Large intestine (tissue), 3 donors: ENCODE measurements at regions not wholly inside any gene's neighbourhood (a gene's known extent, or its start where the extent isn't known, plus 50 kb on each side); places are given as distances from the start of the nearest gene placed in this dataset.

ENCODE experiments used
- DNase-seq, 2 donors: peaks; one replicate each; pipeline versions ENCODE4 v3.0.0 to v3.0.0-alpha.2; 2013
- H3K27ac ChIP-seq: one replicate; pipeline ENCODE4 v1.5.1; 2013; ENCODE audit warnings: low read length
- H3K27me3 ChIP-seq: 2 replicates; pipeline ENCODE4 v1.6.1; 2013; ENCODE audit warnings: low read length; ENCODE audit not compliant: control insufficient read depth, insufficient read depth
- H3K36me3 ChIP-seq: 2 replicates; pipeline ENCODE4 v1.6.1; 2013; ENCODE audit warnings: low read length; ENCODE audit not compliant: control insufficient read depth, insufficient read depth
- H3K4me1 ChIP-seq: one replicate; pipeline ENCODE4 v1.6.1; 2013; ENCODE audit warnings: low read length; ENCODE audit not compliant: control insufficient read depth, insufficient read depth
- H3K4me3 ChIP-seq: one replicate; pipeline ENCODE4 v1.5.1; 2013; ENCODE audit warnings: low read length
- H3K9me3 ChIP-seq: one replicate; pipeline ENCODE4 v1.6.1; 2013; ENCODE audit warnings: mild to moderate bottlenecking, low read depth, low read length, moderate library complexity; ENCODE audit not compliant: control insufficient read depth
- WGBS: methylation state at CpG from one replicate; pipeline ENCODE4 v1.1.5; 2013; ENCODE audit warnings: low lambda C conversion rate; ENCODE audit not compliant: insufficient coverage; 5-methylcytosine and 5-hydroxymethylcytosine counted together

DNA sequence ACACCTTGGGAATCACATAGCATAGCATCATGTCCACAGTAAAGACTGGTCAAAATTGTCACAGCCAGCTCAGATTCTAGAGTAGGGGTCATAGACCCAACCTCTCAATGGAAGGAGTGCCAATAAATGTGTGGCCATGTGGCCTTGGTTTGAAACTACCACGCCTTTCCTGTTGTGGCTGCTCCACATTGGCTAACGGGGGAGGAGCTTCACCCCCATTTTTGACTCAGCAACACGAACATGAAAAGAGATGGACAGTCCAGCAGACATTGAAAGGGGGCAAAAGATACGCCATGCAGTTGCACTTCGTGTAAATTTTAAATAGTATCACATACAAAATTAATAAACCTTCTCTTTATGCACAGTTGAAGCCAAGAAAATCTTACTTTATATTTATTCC lies 78.4 kb upstream of the HIVEP3 start:
- Histone ChIP-seq H3K4me3 (no peak overlapping the region), H3K36me3 (no peaks in the 10 kb centered on the region), H3K27me3 (no peaks in the 10 kb centered on the region), H3K27ac (no peak overlapping the region), H3K4me1 (no peaks in the 10 kb centered on the region), H3K9me3 (no peaks in the 10 kb centered on the region)
- no peak for DNase-seq
- whole genome bisulfite sequencing, result no CpG with 5 or more reads among the region's 5 CpGs

DNA sequence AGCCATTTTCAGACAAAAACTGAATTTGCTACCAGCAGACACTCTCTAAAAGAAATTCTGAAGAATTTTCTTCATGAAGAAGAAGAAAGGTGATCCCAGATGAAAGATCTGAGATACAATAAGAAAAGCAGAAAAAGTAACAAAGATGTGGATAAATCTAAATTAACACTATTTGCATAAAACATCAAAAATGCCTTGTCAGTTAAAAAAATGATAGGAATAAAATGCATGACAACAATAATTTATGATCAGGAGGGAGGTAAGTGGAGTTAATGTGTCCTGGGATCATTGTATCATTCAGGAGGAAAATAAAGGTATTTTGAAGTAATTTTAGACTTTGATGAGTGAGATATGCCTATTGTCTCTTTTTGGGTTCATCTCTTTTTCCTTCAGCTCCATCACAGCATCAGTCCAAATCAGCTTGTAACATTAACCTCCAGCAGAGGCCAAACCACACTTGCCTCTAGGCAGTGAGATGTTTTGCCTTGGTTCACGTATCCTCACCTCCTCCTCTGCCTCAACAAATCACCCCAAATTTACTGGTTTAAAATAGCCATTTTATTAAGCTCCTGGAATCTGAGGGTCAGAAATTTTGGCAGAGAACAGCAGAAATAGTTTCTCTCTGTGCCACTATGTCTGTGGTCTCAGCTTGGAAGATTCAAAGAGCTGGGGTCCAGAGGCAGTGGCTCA lies 76.9 kb upstream of the HIVEP3 start:
- Histone ChIP-seq H3K27ac (no peak overlapping the region), H3K9me3 (no peaks in the 10 kb centered on the region), H3K36me3 (no peaks in the 10 kb centered on the region), H3K27me3 (no peaks in the 10 kb centered on the region), H3K4me1 (no peaks in the 10 kb centered on the region), H3K4me3 (no peak overlapping the region)
- DNase-seq, result no peak
- WGBS, result no CpG with 5 or more reads among the region's 1 CpG

DNA sequence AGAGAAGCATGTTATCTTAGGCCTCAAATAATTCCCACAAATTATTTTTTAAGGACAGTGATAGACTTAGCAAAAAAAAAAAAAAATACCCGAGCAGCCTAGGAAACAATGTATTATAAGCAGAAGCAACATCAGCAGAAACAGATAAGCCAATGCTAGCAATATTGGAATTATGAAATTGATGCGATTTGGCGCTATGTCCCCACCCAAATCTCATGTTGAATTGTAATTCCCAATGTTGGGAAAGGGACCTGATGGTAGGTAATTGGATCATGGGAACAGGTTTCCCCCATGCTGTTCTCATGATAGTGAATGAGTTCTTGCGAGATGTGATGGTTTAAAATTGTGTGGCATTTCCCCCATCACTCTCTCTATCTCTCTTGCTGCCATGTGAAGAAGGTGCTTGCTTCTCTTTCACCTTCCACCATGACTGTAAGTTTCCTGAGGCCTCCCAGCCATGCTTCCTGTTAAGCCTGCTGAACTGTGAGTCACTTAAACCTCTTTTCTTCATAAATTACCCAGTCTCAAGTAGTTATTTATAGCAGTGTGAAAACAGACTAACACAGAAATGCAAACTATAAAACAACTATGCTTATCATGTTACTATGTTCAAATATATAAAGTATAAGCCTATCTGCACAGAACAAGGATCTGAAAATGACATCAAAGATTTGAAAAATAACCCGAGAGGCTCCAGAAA lies 75.6 kb upstream of the HIVEP3 start:
- Histone ChIP-seq H3K27me3 (no peaks in the 10 kb centered on the region), H3K36me3 (no peaks in the 10 kb centered on the region), H3K9me3 (no peaks in the 10 kb centered on the region), H3K4me3 (no peak overlapping the region), H3K4me1 (no peaks in the 10 kb centered on the region), H3K27ac (no peak overlapping the region)
- 88% methylated on average over 1 of the region's 5 CpGs for WGBS
- DNase-seq, result no peak

DNA sequence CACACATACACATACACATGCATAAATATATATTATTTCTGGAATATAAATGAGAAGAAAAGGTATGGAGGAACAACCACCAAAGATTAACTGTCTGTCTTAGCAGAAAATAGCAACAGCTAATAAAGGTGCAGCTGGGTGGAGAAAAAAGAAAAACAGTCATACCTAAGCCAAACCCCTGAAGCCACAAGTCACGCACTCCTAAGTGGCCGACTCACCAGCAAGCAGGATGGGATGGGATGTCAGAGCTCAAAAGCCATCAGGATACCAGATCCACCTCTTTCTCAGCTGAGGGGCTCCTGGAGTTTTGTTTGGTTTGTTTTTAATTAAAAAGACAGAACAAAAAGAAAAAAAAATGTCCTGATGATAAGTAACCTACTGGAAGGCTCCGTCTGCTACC lies 64.7 kb upstream of the HIVEP3 start:
- H3K4me3 ChIP-seq, result no peak overlapping the region
- DNase-seq, result no peak
- no peak overlapping the region for H3K27ac ChIP-seq
- H3K27me3 ChIP-seq, result no peaks in the 10 kb centered on the region
- H3K9me3 ChIP-seq, result no peaks in the 10 kb centered on the region
- no peaks in the 10 kb centered on the region for H3K4me1 ChIP-seq
- no peaks in the 10 kb centered on the region for H3K36me3 ChIP-seq
- no CpG with 5 or more reads among the region's 3 CpGs for WGBS

DNA sequence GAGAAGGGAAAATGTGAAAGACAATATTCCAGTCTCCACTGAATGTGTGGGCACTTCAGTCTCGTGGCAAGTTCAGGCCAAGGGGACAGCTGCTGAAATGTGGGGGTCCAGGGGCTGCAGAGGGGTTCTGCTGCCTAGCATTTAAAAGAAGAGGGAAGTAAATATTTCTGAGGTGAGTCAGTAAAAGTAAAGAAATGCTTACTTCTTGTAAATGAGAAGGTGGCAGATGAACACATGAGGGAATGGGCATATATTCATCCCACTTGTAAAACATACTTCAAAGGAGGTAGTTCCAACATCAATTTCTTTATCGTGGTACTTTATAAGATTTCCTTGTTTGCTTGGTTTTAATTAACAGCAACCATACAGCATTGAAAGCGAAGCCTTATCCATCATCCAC lies 63.1 kb upstream of the HIVEP3 start:
- WGBS, result 60% methylated on average over 2 of the region's 3 CpGs
- Histone ChIP-seq H3K4me1 (no peaks in the 10 kb centered on the region), H3K27me3 (no peaks in the 10 kb centered on the region), H3K4me3 (no peak overlapping the region), H3K27ac (no peak overlapping the region), H3K9me3 (no peaks in the 10 kb centered on the region), H3K36me3 (no peaks in the 10 kb centered on the region)
- no peak for DNase-seq

DNA sequence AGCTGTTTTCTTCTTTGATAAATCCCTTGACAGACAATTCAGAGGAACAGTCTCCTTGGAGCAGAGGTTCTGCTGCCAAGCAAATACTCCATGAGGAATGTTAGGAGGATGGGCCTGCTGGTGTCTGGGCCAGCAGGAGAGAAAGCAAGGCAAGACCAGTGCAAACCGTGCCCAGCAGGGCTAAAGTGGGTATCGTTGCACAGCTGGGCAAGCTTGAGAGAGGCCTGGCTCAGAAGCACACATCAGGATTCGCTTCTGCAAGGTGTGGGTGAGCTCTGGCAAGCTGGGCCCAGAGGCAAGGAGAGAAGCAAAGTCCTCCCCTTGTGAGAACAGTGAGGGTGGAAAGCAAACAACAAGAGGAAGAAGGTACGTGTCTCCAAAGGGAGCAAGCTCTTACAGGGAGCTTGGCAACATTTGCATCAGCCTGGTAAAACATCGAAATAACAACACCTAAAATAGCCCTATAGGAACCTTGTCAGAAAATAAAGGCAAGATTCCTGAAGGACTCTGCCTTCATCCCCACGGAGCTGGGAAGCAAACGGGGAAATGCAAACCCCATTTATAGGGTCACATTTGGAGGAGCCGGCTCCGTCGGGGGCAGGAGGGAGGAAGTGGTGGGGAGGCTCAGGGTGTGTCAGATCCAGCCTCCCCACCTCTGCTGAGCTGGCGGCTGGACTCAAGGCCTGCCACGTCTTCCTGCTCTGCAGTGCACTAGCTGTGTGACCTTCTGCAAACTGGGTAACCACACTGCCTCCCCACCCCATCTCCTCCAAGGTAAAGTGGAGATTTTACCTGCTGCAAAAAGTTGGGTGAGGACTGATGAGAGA lies 62.3 kb upstream of the HIVEP3 start:
- Histone ChIP-seq H3K36me3 (no peaks in the 10 kb centered on the region), H3K27ac (no peak overlapping the region), H3K4me1 (no peaks in the 10 kb centered on the region), H3K27me3 (no peaks in the 10 kb centered on the region), H3K4me3 (no peak overlapping the region), H3K9me3 (no peaks in the 10 kb centered on the region)
- peak in 1 of 2 donors; percentile 4 for DNase-seq
- WGBS, result 17% methylated on average over 1 of the region's 12 CpGs

DNA sequence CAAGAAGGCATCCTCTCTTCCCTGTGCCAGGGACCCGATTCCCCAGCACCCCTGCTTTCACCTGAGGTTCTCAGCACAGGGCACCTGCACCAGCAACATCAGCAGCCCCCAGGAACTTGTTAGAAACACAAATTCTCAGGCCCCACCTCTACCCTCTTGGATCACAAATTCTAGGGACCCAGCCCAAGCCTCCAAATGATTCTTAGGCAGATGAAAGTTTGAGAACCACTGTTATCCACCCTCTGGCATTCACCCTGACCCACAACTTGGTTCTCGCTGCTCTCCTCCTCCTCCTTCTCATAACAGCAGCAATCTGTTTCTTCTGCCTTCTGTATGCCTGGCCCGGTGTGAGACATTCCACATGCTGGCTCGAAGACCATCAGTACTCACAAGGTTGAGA lies 60.3 kb upstream of the HIVEP3 start:
- H3K27ac ChIP-seq, result no peak overlapping the region
- WGBS, result no CpG with 5 or more reads among the region's 4 CpGs
- no peak for DNase-seq
- H3K9me3 ChIP-seq, result no peaks in the 10 kb centered on the region
- no peaks in the 10 kb centered on the region for H3K36me3 ChIP-seq
- H3K4me1 ChIP-seq, result no peaks in the 10 kb centered on the region
- no peaks in the 10 kb centered on the region for H3K27me3 ChIP-seq
- H3K4me3 ChIP-seq, result no peak overlapping the region

DNA sequence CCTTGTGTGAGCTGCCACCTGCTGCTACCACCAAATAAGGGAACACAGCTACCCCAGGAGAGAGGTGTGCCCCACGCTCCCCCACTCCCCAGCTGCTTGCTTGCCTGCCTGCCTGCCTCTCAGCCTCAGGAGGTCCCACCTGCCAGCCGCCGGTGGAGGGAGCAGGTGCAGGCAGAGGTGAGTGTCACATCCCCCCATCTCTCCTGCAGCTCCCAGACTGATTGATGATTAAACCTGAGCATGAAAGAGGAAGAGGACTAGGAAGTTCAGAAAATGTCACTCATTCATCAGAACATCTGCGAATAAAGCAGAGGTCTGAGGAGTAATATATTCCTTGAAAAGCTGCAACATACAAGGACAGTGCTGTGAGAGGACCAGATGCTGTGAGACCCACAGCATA lies 58.6 kb upstream of the HIVEP3 start:
- WGBS, result no CpG with 5 or more reads among the region's 4 CpGs
- H3K9me3 ChIP-seq, result no peaks in the 10 kb centered on the region
- no peak overlapping the region for H3K4me3 ChIP-seq
- H3K36me3 ChIP-seq, result no peaks in the 10 kb centered on the region
- no peaks in the 10 kb centered on the region for H3K27me3 ChIP-seq
- H3K4me1 ChIP-seq, result no peaks in the 10 kb centered on the region
- no peak overlapping the region for H3K27ac ChIP-seq
- peak in 1 of 2 donors; percentile 23 for DNase-seq

DNA sequence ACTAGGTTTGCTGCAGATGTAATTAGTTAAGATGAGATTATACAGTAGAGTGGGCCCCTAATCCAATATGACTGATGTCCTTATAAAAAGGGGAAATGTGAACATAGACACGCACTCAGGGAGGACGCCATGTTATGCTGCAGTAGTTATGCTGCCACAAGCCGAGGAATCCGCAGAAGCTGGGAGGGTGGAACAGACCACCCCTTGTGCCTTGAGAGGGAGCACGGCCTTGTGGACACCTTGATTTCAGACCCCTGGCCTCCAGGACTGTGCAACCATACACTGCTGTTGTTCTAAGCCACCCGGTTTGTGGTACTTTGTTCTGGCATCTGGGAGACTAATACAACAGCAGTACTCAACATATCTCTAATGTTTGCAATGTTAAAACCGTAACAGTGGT lies 57.9 kb upstream of the HIVEP3 start:
- H3K27ac ChIP-seq, result no peak overlapping the region
- no peaks in the 10 kb centered on the region for H3K9me3 ChIP-seq
- DNase-seq, result no peak
- WGBS, result no CpG with 5 or more reads among the region's 7 CpGs
- no peaks in the 10 kb centered on the region for H3K27me3 ChIP-seq
- H3K36me3 ChIP-seq, result no peaks in the 10 kb centered on the region
- H3K4me3 ChIP-seq, result no peak overlapping the region
- H3K4me1 ChIP-seq, result no peaks in the 10 kb centered on the region

DNA sequence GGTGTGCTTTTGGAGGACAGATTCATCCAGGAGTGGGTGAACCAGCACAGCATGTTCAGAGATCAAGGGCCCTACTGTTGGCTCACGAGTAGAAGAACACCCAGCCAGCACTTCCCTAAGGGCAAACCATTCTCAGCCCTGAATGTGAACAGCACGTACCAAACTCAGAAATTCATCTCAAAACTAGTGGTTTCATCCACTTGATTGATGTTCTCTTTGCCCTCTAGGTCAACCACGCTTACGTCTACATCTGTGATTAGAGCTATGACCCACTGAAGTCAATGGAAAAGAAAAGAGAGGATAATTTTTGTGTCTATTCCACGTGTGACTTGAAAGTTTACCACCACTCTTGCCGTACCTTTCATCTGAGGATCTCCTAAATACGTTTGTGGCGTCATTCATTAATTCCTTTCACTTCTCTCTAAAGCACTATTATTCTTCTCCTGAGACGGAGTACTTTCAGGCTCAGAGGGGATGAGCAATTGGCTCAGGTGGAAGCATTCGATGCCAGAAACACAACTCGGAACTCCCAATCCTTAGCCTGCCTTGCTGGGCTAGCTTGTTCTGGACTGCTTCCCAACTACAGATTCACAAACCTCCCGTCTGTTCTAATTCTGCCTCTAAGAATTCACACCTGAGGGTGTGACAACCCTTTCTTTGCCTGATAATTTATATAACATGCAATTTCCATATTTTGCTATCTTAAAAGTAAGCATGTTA lies 57.3 kb upstream of the HIVEP3 start:
- WGBS, result 93% methylated on average over 4 of the region's 12 CpGs
- DNase-seq, result no peak
- H3K36me3 ChIP-seq, result no peaks in the 10 kb centered on the region
- H3K4me1 ChIP-seq, result no peaks in the 10 kb centered on the region
- H3K4me3 ChIP-seq, result no peak overlapping the region
- H3K27me3 ChIP-seq, result no peaks in the 10 kb centered on the region
- H3K9me3 ChIP-seq, result no peaks in the 10 kb centered on the region
- H3K27ac ChIP-seq, result no peak overlapping the region
